ENCODE measurements at regions not wholly inside any gene's neighbourhood (a gene's known extent, or its start where the extent isn't known, plus 50 kb on each side); places are given as distances from the start of the nearest gene placed in this dataset.

GRCh38 chr9:776086-776485, 65.4 kb upstream of the DMRT1 start:
- Histone ChIP-seq H3K4me2 (no peak overlapping the region), H3K27me3 (ENCODE audit: insufficient read depth) (no peaks in the 10 kb centered on the region), H2AFZ (no peak overlapping the region), H3K9me2 (ENCODE audit: insufficient read depth) (no peaks in the 10 kb centered on the region), H4K20me1 (replicated peaks; ENCODE audit: insufficient read depth) (no peaks in the 10 kb centered on the region), H3K4me1 (ENCODE audit: insufficient read depth) (peaks cover 15% of the 10 kb centered on the region), H3K27ac (ENCODE audit: low read depth) (no peak overlapping the region), H3F3A (replicated peaks; ENCODE audit: low read depth) (no peaks in the 10 kb centered on the region), H3K36me3 (ENCODE audit: insufficient read depth) (no peaks in the 10 kb centered on the region; the same call in 1 of the 2 replicates), H3K79me2 (replicated peaks; ENCODE audit: insufficient read depth) (no peaks in the 10 kb centered on the region), H3K4me3 (no peak overlapping the region)
- TF ChIP-seq ZNF331 (CRISPR knock-in tag; IDR thresholded peaks at IDR 0.05; ENCODE audit: low read depth) (no peak), POLR2AphosphoS5 (IDR thresholded peaks at IDR 0.05; ENCODE audit: low read depth) (no peak), NANOG (IDR thresholded peaks at IDR 0.05; ENCODE audit: borderline replicate concordance) (no peak), STAT1 (IDR thresholded peaks at IDR 0.05; ENCODE audit: unreplicated experiment) (no peak), CREB1 (CRISPR knock-in tag; IDR thresholded peaks at IDR 0.05; ENCODE audit: low read depth) (no peak), EZH2 (IDR thresholded peaks at IDR 0.05; ENCODE audit: low read depth, unreplicated experiment) (no peak), JUNB (IDR thresholded peaks at IDR 0.05; ENCODE audit: unreplicated experiment) (no peak), EZH2phosphoT487 (IDR thresholded peaks at IDR 0.05; ENCODE audit: unreplicated experiment) (no peak), ZNF114 (CRISPR knock-in tag; IDR thresholded peaks at IDR 0.05) (no peak)
- TF ChIP-seq, protein P1, sequence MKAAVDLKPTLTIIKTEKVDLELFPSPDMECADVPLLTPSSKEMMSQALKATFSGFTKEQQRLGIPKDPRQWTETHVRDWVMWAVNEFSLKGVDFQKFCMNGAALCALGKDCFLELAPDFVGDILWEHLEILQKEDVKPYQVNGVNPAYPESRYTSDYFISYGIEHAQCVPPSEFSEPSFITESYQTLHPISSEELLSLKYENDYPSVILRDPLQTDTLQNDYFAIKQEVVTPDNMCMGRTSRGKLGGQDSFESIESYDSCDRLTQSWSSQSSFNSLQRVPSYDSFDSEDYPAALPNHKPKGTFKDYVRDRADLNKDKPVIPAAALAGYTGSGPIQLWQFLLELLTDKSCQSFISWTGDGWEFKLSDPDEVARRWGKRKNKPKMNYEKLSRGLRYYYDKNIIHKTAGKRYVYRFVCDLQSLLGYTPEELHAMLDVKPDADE (IDR thresholded peaks at IDR 0.05), result no peak
- TF ChIP-seq, protein P2, sequence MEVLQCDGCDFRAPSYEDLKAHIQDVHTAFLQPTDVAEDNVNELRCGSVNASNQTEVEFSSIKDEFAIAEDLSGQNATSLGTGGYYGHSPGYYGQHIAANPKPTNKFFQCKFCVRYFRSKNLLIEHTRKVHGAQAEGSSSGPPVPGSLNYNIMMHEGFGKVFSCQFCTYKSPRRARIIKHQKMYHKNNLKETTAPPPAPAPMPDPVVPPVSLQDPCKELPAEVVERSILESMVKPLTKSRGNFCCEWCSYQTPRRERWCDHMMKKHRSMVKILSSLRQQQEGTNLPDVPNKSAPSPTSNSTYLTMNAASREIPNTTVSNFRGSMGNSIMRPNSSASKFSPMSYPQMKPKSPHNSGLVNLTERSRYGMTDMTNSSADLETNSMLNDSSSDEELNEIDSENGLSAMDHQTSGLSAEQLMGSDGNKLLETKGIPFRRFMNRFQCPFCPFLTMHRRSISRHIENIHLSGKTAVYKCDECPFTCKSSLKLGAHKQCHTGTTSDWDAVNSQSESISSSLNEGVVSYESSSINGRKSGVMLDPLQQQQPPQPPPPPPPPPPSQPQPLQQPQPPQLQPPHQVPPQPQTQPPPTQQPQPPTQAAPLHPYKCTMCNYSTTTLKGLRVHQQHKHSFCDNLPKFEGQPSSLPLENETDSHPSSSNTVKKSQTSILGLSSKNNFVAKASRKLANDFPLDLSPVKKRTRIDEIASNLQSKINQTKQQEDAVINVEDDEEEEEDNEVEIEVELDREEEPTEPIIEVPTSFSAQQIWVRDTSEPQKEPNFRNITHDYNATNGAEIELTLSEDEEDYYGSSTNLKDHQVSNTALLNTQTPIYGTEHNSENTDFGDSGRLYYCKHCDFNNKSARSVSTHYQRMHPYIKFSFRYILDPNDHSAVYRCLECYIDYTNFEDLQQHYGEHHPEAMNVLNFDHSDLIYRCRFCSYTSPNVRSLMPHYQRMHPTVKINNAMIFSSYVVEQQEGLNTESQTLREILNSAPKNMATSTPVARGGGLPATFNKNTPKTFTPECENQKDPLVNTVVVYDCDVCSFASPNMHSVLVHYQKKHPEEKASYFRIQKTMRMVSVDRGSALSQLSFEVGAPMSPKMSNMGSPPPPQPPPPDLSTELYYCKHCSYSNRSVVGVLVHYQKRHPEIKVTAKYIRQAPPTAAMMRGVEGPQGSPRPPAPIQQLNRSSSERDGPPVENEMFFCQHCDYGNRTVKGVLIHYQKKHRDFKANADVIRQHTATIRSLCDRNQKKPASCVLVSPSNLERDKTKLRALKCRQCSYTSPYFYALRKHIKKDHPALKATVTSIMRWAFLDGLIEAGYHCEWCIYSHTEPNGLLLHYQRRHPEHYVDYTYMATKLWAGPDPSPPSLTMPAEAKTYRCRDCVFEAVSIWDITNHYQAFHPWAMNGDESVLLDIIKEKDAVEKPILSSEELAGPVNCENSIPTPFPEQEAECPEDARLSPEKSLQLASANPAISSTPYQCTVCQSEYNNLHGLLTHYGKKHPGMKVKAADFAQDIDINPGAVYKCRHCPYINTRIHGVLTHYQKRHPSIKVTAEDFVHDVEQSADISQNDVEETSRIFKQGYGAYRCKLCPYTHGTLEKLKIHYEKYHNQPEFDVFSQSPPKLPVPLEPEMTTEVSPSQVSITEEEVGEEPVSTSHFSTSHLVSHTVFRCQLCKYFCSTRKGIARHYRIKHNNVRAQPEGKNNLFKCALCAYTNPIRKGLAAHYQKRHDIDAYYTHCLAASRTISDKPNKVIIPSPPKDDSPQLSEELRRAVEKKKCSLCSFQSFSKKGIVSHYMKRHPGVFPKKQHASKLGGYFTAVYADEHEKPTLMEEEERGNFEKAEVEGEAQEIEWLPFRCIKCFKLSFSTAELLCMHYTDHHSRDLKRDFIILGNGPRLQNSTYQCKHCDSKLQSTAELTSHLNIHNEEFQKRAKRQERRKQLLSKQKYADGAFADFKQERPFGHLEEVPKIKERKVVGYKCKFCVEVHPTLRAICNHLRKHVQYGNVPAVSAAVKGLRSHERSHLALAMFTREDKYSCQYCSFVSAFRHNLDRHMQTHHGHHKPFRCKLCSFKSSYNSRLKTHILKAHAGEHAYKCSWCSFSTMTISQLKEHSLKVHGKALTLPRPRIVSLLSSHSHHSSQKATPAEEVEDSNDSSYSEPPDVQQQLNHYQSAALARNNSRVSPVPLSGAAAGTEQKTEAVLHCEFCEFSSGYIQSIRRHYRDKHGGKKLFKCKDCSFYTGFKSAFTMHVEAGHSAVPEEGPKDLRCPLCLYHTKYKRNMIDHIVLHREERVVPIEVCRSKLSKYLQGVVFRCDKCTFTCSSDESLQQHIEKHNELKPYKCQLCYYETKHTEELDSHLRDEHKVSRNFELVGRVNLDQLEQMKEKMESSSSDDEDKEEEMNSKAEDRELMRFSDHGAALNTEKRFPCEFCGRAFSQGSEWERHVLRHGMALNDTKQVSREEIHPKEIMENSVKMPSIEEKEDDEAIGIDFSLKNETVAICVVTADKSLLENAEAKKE (CRISPR knock-in tag; IDR thresholded peaks at IDR 0.05), result no peak
- no peak overlapping the region for H3K4me3 Mint-ChIP-seq
- H3K9me3 Mint-ChIP-seq, result peaks cover 30% of the 10 kb centered on the region
- H3K27ac Mint-ChIP-seq, result no peak overlapping the region
- peaks cover 24% of the 10 kb centered on the region; the same call in 2 of the 3 replicates for H3K36me3 Mint-ChIP-seq (ENCODE audit: low read depth)
- H3K4me1 Mint-ChIP-seq, result peaks cover 17% of the 10 kb centered on the region
- ATAC-seq (no peak), DNase-seq (ENCODE audit: low spot score) (no peak)
- peaks cover 4% of the 10 kb centered on the region for H3K27me3 Mint-ChIP-seq (ENCODE audit: insufficient read depth, low read depth, poor library complexity)

All from GM23338 (cell line).